SK-N-SH (cell line): ENCODE measurements at regions not wholly inside any gene's neighbourhood (a gene's known extent, or its start where the extent isn't known, plus 50 kb on each side); places are given as distances from the start of the nearest gene placed in this dataset.

Experiments
- EP300 ChIP-seq, 2 experiments: IDR thresholded peaks; 2 replicates each; pipeline versions ENCODE4 v1.4.0 to v1.6.1; 2012; ENCODE audit warnings: borderline replicate concordance in 1 of 2, low read depth in 1 of 2, low read length in 1 of 2
- EZH2phosphoT487 ChIP-seq: fragments of 200-600 bp; sonication (generic); IDR thresholded peaks from 2 replicates; pipeline ENCODE4 v1.6.1; 2017; ENCODE audit warnings: low read depth, mixed run types, mild to moderate bottlenecking, antibody characterized with exemption, moderate library complexity, borderline replicate concordance
- NRF1 ChIP-seq: IDR thresholded peaks from 2 replicates; pipeline ENCODE4 v1.6.1; 2012; ENCODE audit warnings: low read depth, mild to moderate bottlenecking, low read length
- POLR2AphosphoS5 ChIP-seq: IDR thresholded peaks from 2 replicates; pipeline ENCODE4 v1.6.1; 2012; ENCODE audit warnings: low read depth, low read length
- RAD21 ChIP-seq: IDR thresholded peaks from 2 replicates; pipeline ENCODE4 v1.6.1; 2012; ENCODE audit warnings: mild to moderate bottlenecking, low read length
- TF ChIP-seq, protein P1 (sequence below): fragments of 150-350 bp; IDR thresholded peaks from 2 replicates; pipeline ENCODE4 v1.6.1; 2017; ENCODE audit warnings: antibody characterized with exemption, low read length, low read depth, borderline replicate concordance
- TF ChIP-seq, protein P2 (sequence below): fragments of 200-600 bp; sonication (generic); IDR thresholded peaks from 2 replicates; pipeline ENCODE4 v1.6.1; 2017; ENCODE audit warnings: antibody characterized with exemption, mild to moderate bottlenecking, moderate library complexity
- TF ChIP-seq, protein P3 (sequence below): IDR thresholded peaks from 2 replicates; pipeline ENCODE4 v1.4.0; 2012; ENCODE audit warnings: low read depth
- TF ChIP-seq, protein P4 (sequence below): IDR thresholded peaks from 2 replicates; pipeline ENCODE4 v1.4.0; 2012; ENCODE audit warnings: low read depth, borderline replicate concordance

DNA sequence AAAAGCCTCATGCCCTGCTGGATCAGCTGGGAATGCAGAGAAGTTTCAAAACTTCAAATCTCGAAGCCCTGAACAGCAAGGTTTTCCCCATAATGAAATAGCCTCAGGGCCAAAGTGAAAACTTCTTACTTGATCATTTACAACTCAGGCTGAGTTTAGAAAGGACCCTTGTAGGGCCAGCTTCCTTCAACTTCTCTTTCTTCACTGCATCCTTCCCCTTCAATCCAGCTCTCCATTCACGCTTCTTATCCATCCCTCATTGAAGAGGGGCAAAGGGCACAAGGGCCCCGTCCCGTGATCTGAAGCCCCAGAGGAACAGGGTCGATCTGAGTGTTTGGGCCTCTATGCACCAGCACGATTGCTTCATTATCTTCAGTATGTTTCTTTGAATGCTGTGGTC lies 392.2 kb upstream of the CELF2 start:
- TF ChIP-seq, protein P1, sequence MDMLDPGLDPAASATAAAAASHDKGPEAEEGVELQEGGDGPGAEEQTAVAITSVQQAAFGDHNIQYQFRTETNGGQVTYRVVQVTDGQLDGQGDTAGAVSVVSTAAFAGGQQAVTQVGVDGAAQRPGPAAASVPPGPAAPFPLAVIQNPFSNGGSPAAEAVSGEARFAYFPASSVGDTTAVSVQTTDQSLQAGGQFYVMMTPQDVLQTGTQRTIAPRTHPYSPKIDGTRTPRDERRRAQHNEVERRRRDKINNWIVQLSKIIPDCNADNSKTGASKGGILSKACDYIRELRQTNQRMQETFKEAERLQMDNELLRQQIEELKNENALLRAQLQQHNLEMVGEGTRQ: no peak
- TF ChIP-seq, protein P2, sequence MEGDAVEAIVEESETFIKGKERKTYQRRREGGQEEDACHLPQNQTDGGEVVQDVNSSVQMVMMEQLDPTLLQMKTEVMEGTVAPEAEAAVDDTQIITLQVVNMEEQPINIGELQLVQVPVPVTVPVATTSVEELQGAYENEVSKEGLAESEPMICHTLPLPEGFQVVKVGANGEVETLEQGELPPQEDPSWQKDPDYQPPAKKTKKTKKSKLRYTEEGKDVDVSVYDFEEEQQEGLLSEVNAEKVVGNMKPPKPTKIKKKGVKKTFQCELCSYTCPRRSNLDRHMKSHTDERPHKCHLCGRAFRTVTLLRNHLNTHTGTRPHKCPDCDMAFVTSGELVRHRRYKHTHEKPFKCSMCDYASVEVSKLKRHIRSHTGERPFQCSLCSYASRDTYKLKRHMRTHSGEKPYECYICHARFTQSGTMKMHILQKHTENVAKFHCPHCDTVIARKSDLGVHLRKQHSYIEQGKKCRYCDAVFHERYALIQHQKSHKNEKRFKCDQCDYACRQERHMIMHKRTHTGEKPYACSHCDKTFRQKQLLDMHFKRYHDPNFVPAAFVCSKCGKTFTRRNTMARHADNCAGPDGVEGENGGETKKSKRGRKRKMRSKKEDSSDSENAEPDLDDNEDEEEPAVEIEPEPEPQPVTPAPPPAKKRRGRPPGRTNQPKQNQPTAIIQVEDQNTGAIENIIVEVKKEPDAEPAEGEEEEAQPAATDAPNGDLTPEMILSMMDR: no peak
- TF ChIP-seq EZH2phosphoT487: no peak
- TF ChIP-seq RAD21: no peak
- TF ChIP-seq, protein P3, sequence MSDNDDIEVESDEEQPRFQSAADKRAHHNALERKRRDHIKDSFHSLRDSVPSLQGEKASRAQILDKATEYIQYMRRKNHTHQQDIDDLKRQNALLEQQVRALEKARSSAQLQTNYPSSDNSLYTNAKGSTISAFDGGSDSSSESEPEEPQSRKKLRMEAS: no peak
- no peak for TF ChIP-seq EP300 (IDR thresholded peaks at IDR 0.05; ENCODE audit: borderline replicate concordance in 1 of 2, low read depth in 1 of 2, low read length in 1 of 2)
- no peak for TF ChIP-seq NRF1
- no peak for TF ChIP-seq POLR2AphosphoS5
- TF ChIP-seq, protein P4, sequence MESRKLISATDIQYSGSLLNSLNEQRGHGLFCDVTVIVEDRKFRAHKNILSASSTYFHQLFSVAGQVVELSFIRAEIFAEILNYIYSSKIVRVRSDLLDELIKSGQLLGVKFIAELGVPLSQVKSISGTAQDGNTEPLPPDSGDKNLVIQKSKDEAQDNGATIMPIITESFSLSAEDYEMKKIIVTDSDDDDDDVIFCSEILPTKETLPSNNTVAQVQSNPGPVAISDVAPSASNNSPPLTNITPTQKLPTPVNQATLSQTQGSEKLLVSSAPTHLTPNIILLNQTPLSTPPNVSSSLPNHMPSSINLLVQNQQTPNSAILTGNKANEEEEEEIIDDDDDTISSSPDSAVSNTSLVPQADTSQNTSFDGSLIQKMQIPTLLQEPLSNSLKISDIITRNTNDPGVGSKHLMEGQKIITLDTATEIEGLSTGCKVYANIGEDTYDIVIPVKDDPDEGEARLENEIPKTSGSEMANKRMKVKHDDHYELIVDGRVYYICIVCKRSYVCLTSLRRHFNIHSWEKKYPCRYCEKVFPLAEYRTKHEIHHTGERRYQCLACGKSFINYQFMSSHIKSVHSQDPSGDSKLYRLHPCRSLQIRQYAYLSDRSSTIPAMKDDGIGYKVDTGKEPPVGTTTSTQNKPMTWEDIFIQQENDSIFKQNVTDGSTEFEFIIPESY: no peak
